GM19328 (cell line): ENCODE measurements at regions not wholly inside any gene's neighbourhood (a gene's known extent, or its start where the extent isn't known, plus 50 kb on each side); places are given as distances from the start of the nearest gene placed in this dataset.

Experiments
- ATAC-seq: cut with Tn5 transposase; IDR thresholded peaks from one replicate; pipeline ENCODE4 v1.9.1; 2021; ENCODE audit warnings: mild to moderate bottlenecking, moderate library complexity; ENCODE audit not compliant: unreplicated experiment

DNA sequence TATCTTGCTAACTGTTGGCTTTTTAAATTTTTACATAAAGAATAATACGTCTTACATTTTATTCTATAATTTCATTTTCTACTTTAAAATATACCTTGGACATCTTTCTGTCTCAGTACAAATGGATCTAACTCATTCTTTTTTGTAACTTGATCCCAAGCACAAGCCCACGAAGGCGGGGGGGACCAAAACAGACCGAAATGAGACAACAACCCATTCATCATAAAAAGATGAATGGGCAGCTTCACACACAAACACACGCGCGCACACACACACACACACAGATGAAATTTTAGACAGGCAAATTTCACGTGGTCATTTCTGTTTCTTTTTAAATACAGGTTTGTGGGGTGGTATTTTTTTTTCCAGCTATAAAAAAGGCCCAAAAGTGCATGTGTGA, 271.3 kb upstream of the TOPAZ1 start:
- no peak for ATAC-seq

DNA sequence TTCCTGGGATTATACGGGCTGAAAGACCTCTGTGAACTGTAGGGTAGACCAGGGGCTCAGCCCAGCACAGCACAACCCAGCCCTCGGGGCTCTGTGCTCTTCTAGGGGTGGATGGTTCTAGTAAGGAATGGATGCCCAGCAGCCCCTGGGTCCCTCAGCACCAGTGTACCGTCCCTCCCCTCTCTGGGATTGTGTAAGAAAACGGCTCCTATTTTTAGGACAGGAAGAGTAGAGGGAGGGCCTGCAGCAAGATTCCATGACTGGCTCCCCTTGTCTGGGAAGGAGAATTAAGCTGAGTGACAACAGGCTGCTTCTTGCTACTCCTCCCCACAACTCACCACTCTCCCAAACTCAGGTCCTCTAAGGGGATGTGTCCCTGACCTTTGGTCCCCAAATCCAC, 270.8 kb upstream of the TOPAZ1 start:
- ATAC-seq = no peak

DNA sequence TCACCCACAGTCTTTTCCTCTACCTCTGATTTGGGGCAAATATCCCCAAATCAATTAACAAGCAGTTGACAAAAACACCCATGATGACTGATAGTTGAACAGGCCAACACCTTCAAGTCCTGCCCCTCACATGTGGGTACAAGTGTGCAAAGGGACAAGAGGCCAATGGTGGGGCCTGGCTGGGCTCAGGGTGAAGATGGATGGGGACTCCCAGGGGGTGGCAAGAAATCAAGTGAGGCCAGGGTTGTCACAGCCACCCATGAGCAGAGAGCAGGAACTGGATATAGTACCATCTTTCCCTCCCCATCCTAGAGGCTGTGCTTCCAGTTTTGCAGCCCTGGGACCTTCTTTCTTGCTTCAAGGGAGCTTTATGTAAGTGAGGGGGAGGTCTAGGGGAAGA, 270.2 kb upstream of the TOPAZ1 start:
- no peak for ATAC-seq

DNA sequence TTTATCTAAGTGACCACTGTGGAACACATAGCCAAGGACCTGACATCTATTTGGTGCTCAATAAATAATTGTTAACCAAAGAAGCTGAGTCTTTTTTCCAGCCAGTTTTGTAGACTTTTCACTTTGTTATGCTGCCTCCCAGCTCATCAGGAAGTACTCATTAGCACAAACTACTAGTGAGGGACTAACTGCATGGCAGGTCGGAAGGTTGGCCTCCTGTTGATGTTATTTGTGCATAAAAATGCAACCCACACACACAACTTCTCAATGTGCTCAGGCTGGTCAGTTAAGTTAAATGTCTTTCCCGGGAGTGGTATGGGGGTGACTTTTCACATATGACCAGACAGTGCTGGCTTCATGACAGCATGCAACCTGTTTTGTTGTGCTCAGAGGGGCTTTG, 263.0 kb upstream of the TOPAZ1 start:
- no peak for ATAC-seq

DNA sequence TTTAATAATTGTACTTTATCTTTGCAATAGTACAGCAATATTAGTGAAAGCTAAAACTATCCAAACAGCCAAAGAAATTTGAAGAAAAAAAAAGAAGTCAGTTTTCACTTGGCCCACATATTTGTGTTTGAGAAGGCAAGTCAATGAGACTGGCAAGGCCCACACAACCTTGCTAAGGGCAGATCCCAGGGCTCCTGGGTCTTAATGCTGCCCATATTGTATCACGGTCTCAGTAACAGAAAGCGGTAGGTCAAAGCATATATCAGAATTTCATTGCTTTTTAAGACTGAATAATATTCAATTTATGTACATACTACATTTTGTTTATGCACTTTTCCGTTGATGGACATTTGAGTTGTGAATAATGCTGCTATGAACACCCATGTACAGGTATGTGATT, 262.0 kb upstream of the TOPAZ1 start:
- ATAC-seq = no peak

DNA sequence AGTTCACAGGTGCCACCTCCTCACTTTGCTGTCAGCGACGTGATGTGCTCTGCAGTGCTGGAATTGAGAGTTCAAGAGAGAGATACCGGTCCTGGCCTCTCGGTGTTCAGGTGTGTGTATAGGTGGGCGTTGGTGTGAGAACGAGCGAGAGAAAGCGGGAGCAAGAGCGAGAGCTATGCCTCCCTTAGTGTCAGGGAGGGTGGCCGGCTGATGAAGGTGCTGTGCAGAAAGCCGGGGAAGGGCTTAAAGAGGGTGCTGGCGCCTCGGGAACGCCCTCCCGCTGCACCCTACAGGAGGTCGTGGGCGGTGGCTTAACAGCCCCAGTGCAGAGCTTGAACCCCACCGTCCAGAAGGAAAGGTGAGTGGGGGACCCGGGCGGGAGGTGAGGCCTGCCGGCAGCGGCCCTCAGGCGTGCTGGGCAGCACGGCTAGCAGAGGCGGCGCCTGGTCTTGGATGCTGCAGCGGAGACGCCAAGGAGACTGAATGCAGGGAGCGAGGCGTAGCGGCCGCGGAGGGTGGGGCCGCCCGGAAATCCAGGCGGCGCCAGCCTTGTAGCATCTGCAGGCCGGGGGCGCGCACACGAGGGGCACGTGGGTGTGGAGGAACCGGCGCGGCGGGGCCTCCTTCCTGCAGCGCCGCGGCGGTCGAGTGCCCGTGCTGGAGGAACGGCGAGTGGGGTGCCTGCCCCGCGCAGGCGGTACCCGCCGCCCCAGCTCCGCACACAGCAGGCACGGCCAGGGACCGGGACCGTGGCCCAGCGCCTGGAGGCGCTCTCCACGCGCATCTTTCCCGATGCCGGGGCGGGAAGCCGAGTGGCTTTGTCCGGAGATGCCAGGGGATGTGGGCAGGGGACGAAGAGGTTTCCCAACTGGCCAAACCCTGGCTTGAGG, 246.8 kb upstream of the TOPAZ1 start:
- no peak for ATAC-seq

DNA sequence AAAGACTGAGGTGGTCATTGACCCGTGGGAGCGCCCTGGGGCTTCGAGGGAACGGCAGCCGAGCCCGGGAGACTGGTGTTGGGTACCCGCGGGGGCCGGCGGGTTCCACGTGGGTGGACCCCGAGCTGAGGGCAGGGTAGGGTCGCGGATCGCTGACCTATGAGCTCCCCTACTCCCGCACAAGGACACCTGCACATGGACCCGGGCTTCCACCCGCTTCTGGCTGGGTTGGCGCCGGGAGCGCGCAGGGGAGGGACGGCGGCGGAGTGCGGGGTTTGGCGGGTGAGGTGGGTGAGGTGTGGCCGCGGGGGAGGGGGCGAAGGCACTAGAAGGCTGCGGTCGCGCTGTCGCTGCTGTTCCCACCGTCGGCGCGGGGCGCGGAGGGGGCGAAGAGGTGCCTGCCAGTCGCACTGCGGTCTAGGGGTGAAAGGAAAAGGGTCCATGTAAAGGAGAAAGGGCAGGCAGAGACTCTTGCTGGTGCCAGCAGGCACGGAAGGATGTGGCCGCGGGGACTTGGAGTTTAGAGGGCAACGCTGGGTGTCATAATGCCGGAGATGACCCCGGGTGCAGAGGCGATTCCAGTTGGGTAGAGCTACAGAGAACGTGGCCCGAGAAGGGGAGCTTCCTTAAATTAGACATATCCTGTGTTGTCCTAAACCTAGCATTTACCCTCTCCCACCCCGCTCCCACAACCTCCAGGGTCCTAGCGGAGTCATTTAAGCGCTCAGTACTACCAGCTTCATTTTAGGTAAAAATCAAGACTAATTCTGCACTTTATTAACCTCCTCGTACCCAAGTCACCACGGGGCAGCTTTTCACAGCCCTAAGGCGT, 245.9 kb upstream of the TOPAZ1 start:
- ATAC-seq = no peak

DNA sequence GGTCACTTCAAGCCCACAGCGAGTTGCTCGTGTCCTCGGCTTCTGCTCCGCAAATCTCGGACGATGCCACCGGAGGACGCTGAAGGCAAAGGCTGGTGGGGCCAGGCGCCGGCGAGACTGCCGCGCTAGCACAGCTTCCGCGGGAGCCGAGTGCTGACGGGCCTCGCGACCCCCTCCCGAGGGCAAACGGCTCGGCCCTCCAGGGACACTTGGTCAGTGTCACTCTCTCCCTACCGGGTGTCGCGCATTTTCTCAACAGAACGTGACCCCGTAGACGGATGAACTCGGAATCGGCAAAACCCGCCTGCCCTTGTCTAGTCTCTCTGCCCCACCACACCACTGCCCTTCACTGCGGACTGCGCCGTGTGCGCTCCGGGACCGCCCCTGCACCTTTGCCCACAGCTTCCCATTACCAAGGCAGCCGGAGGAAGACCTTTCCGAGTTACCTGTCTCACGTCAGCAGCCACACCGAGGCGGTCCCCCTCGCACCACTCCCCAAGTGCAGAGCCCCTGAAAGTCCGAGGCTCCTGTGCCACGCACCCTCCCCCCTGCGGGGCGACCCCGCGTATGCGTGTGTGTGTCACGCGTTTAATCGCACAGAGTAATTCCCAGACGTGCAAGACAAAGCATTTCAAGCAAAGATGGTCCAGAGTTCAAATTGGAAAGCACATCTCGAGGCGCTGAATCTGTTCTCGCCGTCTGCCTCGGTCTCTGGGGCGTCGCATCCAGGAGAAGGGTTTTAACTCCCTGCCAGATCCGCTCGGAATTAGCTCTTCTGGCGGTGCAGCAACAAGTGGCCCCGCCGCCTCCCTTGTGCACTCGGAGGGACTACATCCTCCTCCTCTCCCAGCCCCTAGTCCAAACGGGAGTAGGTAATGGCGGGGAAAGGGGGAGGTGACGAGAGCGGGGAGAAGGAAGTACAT, 245.0 kb upstream of the TOPAZ1 start:
- ATAC-seq = no peak

DNA sequence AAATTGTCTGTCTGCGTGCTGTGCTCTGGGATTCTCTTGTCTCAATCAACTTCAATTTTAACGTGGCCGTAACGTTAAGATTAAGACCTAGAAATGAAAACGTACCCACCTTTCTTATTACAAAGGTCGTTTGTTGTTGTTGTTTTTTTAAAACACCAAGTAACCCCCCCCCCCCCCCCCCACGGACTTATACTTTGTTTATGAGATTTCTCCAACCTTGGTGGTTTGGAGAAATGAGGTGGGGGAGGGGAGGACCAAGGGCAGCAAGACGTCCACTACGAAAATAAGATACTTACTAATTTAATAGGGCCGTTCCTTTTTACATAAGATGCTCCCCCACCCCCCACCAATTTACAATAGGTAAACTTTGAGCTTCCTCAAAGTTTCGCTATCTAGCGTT, 244.4 kb upstream of the TOPAZ1 start:
- no peak for ATAC-seq

DNA sequence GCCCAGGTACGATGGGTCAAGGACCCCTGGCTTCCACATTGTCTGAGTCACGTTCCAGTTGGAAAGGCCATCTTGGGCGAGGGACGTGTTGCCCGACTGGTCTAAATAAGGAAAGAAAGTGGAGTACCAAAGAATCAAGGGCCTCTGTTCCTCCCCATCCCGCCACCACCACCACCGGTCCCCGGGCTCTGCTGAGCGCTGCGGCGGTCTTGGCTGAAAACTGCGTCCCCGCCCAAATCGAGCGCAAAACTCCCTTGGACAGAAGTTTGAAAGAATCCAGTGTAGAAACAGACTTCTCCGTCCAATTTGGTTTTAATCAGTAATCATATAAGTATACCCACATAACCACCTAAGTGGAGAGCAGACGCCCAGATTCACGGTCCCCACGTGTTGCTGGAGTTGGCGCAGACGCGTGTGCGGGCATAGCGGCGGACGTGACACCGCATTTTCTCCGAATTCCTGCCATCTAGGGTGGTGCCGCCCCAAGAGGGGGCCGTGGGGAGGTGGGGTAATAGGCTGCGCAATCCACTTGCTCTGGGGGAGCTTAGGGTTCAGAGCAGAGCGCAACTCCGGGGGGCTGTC, 243.8 kb upstream of the TOPAZ1 start:
- no peak for ATAC-seq

DNA sequence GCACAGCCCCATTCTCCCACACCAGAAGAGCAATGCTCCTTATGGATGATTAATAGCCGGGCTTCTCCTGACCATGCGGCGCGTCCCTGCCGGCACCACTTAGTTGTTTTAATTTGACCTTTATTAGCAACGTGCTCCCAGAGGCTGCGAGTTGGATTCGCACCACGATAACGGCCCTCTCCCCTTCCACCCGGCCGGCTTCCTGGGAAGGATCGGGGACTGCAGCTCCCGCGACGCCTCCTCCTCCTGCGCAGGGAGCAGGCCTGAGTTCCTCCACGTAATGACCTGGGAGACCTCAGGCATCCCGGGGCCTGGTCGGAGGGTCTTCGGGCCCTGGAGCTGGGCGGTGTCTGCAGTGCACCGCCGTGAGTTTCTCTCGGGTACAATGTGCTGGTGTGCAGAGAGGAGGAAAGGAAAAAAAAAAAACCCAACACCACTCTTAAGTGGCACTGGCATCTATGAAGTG, 243.3 kb upstream of the TOPAZ1 start:
- no peak for ATAC-seq

DNA sequence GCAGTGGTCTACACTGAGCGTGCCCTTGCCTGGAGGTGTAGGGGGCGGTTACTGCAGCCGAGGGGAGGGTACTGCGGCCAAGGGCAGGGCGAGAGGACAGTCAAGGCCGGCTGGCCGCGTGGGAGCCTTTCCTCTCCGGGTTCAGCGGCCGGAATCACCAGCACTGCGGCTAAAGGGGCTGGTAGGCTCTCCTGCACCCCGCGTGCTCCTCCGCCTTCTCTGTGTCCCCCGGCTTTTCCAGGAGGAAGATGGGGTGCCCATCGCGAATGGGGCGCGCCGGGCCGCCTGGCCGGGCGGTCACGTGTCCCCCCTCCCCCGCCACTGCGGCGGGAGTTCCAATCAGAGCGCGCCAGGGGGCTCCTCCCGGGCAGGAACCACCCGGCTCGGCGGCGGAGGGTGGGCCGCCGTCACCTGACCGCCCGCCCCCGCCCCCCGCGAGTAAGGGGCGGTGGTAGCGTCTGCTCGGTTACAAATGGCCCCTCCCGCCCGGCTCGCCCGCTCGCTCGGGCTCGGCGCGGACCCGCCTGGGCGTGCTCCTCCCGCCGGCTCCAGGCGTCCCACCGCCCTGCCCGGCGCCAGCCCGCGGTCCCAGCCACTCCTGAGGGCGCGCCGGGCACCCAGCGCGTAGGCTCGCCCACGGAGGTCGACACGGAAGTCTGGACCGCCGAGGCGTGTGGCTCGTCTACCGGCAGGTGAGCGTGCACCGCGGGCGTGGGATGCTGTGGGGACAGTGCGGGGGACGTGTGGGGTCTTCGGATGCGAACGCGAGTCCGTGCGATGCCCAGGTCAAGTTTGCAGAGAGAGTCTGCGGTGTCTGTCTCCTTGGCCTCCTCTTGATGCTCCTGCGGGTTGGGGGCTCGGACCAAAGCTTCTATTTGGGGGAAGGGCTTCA, 242.6 kb upstream of the TOPAZ1 start:
- ATAC-seq = no peak

DNA sequence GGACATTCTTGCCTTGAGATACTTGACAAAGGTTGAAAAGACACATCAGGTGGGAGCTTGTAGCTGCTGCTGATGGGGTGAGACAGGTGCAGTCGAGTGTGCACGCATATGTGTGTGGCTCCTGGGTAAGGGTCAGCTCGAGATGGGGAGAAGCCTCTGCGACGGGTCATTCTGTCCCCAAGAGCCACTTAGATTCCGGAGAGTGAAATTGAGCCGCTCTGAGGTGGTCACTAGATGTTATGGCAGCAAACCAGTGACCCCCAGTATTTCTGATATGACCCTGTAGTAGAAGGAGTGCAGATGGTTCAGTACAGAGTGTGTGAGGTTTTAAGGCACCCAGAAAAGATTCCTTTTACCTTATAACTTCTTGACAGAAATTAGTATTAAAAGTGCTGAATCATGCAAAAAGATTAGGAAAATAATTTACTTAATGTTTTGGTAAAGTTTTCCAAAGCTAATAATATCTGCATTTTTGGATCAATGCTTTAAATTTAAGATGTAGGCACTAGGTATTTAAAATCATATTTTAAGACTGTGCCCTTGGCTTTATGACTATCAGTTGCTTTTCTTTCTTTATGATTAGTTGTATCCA, 241.9 kb upstream of the TOPAZ1 start:
- ATAC-seq = no peak

DNA sequence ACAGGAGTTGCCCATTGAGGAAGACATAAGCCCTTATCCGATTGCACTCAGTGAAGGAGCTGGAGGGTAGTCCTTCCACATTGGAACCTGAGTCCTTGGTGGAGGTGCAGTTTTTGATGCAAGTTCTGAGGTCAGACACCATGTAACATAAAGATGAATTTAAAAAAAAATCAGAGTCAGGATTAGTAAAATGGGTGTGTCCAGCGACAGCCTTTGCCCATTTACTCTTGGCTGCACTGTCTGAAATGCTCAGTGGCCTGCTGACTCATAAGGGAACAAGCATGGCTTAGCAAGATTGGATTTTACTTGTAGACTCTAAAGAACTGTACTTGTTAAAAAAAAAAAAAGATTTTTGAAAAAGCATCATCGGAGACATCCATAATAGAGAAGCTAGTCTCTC, 241.1 kb upstream of the TOPAZ1 start:
- ATAC-seq = no peak

DNA sequence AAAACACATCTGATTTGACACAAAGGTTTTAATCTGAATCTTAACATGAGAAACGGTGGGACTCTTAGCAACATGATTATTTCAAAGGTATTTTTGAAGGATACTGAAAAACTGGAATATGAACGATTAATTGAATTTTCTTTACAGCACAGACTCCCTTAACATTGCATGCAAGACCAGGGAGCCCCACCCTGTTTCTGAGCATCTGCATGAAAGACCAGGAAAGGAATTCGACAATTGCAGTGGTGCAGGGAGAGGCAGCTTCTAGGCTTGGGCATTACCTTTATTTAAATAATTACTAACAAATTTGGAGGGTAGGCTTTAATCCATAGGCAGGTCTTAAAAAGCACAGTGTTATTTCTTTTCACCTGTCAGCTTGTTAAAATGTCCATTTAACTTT, 240.6 kb upstream of the TOPAZ1 start:
- ATAC-seq = no peak

DNA sequence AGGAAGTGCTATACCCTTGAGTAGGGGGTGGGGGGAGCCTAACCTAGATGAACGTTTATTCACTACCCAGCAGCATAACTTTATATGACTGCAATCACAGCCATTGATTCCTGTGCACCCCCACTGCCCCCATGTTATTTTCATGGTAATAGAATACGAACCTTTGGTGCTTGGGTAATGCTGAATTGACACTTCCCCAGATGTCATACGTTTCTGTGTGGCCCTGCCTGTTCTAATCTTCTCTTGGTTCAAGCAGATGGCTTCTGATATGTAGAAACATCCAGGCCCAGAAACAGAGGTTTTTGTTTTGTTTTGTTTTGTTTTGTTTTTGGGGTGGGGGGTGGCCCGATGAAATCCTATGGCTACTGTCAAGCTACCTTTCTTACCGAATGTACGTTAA, 237.9 kb upstream of the TOPAZ1 start:
- no peak for ATAC-seq

DNA sequence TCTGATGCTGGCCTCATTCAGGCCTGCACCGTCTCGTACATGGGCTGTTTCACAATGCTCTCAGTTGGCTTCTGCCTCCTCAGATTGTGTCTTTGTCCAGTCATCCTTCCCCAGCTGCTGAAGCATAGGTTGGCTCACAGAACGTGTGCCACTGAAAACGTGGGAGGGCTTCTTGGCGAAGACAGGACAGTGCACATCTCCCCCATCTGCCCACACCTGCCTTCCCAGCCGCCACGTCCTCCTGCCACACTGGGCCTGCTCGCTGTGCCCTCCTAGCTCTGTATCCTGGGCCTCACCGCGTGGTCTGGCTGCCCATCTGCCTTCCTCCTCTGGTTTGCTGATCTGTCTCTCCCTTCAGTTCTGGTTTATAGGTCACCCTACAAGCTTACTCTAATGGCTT, 230.0 kb upstream of the TOPAZ1 start:
- ATAC-seq = no peak

DNA sequence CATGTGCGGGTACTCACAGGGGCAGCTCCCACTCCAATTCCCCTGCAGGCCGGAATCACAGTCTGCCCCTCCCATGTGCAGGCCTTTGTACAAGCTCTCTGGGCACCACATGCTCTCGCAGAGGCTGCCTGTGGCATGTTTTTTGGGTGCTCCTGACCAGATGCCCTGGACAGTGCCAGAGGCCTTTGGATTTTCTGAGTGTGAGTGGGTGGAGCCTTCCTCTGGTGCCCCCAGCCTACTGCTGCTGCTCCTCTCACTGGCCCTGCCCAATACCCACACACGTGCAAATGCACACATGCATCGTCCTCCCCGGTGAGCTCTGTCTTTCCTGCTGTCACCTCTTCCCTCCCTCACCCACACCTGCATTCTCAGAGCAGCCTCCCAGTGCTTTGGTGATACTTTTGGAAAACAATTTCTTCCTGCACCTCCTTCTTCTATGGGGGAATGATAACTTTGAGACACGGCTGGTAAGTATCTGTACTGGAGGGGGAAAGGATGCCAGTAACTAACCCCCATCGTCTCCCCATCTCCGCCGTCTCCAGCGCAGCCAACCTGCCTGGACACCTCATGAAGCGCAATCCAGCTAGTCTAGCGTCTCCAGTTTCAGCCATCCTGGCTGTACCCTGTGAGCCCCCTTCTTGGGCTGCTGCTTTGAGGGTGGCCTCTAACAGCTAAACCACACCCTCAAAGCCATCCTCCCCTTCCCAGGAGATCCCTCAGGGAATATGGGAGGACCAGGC, 229.4 kb upstream of the TOPAZ1 start:
- no peak for ATAC-seq

DNA sequence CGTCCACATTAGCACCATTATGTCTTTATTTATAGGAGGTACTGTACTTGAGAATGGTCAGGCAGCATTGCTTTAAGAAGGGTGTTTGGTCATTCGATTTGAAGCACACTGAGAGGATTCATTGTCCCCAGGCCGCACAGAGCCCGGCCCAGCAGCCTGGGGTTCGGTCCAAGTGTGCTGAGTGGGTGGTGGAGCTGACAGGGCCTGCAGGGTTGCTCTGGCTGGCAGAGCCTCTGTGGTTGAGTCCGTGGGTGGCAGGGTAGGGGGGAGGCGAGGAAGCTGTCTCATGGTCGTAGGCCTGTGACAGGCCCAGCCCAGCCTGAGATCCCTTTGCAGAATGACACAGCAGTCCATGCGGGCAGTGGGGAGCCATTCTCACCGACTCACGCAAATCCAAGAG, 227.7 kb upstream of the TOPAZ1 start:
- ATAC-seq = no peak
